ENCODE measurements at regions not wholly inside any gene's neighbourhood (a gene's known extent, or its start where the extent isn't known, plus 50 kb on each side); places are given as distances from the start of the nearest gene placed in this dataset.

DNA sequence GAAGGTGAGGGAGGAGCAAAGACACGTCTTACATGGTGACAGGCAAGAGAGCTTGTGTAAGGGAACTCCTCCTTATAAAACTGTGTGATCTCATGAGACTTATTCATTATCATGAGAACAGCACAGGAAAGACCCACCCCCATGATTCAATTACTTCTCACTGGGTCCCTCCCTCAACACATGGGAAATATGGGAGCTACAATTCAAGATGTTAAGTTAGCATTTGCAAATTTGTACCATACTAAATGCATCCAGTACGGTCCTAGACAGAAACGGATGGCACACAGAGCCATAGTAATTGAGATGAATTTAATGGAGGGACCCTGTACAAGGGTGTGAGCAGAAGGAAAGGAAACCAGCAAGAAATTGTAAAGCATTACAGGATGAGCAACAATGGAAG lies 765.8 kb upstream of the API5 start:
- TF ChIP-seq, protein P1, sequence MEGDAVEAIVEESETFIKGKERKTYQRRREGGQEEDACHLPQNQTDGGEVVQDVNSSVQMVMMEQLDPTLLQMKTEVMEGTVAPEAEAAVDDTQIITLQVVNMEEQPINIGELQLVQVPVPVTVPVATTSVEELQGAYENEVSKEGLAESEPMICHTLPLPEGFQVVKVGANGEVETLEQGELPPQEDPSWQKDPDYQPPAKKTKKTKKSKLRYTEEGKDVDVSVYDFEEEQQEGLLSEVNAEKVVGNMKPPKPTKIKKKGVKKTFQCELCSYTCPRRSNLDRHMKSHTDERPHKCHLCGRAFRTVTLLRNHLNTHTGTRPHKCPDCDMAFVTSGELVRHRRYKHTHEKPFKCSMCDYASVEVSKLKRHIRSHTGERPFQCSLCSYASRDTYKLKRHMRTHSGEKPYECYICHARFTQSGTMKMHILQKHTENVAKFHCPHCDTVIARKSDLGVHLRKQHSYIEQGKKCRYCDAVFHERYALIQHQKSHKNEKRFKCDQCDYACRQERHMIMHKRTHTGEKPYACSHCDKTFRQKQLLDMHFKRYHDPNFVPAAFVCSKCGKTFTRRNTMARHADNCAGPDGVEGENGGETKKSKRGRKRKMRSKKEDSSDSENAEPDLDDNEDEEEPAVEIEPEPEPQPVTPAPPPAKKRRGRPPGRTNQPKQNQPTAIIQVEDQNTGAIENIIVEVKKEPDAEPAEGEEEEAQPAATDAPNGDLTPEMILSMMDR (IDR thresholded peaks at IDR 0.05; ENCODE audit: low read depth, low read length) = no peak
- TF ChIP-seq EZH2phosphoT487 (IDR thresholded peaks at IDR 0.05; ENCODE audit: low read depth) = no peak

Measured in OCI-LY3 (cell line).